ENCODE measurements at regions not wholly inside any gene's neighbourhood (a gene's known extent, or its start where the extent isn't known, plus 50 kb on each side); places are given as distances from the start of the nearest gene placed in this dataset.
"Not testable (repeated sequence)": the region's sequence is repeated elsewhere in the genome, so short reads cannot be mapped to it uniquely, and the experiment has no call there.

GRCh38 chr6:104462811-104463599 is 396.7 kb downstream of the HACE1 start:
- WGBS, 2 donors: 54 to 55% methylated on average over 6 of the region's 6 CpGs

GRCh38 chr6:104460738-104461483 is 398.8 kb downstream of the HACE1 start:
- Histone ChIP-seq H3K27ac (ENCODE audit: low read depth in 2 of 2, low read length in 1 of 2) (no peak overlapping the region), H3K4me3 (ENCODE audit: low read depth in 1 of 2, low read length in 2 of 2) (no peak overlapping the region), H3K9me3 (ENCODE audit: control insufficient read depth in 2 of 2, insufficient read depth in 1 of 2, low read depth in 1 of 2, low read length in 1 of 2) (no peaks in the 10 kb centered on the region), H3K4me1 (ENCODE audit: control insufficient read depth in 2 of 2, insufficient read depth in 2 of 2, low read length in 1 of 2) (no peaks in the 10 kb centered on the region), H3K36me3 (ENCODE audit: control insufficient read depth in 2 of 2, insufficient read depth in 2 of 2, low read length in 1 of 2) (no peaks in the 10 kb centered on the region), H3K27me3 (ENCODE audit: control insufficient read depth in 1 of 2, insufficient read depth in 2 of 2, low read length in 2 of 2) (no peaks in the 10 kb centered on the region)
- 41 to 60% methylated on average over 2 of the region's 2 CpGs for WGBS, 2 donors

More at GRCh38 chr6:104462811-104463599, 396.7 kb downstream of the HACE1 start:
- H3K4me1 ChIP-seq (ENCODE audit: control insufficient read depth in 2 of 2, insufficient read depth in 2 of 2, low read length in 1 of 2): no peaks in the 10 kb centered on the region
- no peaks in the 10 kb centered on the region for H3K36me3 ChIP-seq (ENCODE audit: control insufficient read depth in 2 of 2, insufficient read depth in 2 of 2, low read length in 1 of 2)
- no peak overlapping the region for H3K4me3 ChIP-seq (ENCODE audit: low read depth in 1 of 2, low read length in 2 of 2)
- no peaks in the 10 kb centered on the region for H3K9me3 ChIP-seq (ENCODE audit: control insufficient read depth in 2 of 2, insufficient read depth in 1 of 2, low read depth in 1 of 2, low read length in 1 of 2)
- H3K27ac ChIP-seq (ENCODE audit: low read depth in 2 of 2, low read length in 1 of 2): no peak overlapping the region
- H3K27me3 ChIP-seq (ENCODE audit: control insufficient read depth in 1 of 2, insufficient read depth in 2 of 2, low read length in 2 of 2): no peaks in the 10 kb centered on the region

- Histone ChIP-seq H3K36me3 (ENCODE audit: control insufficient read depth in 2 of 2, insufficient read depth in 2 of 2, low read length in 1 of 2) (no peaks in the 10 kb centered on the region), H3K4me1 (ENCODE audit: control insufficient read depth in 2 of 2, insufficient read depth in 2 of 2, low read length in 1 of 2) (no peaks in the 10 kb centered on the region), H3K4me3 (ENCODE audit: low read depth in 1 of 2, low read length in 2 of 2) (no peak overlapping the region), H3K9me3 (ENCODE audit: control insufficient read depth in 2 of 2, insufficient read depth in 1 of 2, low read depth in 1 of 2, low read length in 1 of 2) (no peaks in the 10 kb centered on the region), H3K27ac (ENCODE audit: low read depth in 2 of 2, low read length in 1 of 2) (no peak overlapping the region), H3K27me3 (ENCODE audit: control insufficient read depth in 1 of 2, insufficient read depth in 2 of 2, low read length in 2 of 2) (no peaks in the 10 kb centered on the region)
- 81 to 85% methylated on average over 1 of the region's 1 CpG for WGBS, 2 donors
Observed at GRCh38 chr6:104459543-104459942, 400.2 kb downstream of the HACE1 start.

GRCh38 chr6:104449918-104450317 is 409.8 kb downstream of the HACE1 start:
- Histone ChIP-seq H3K36me3 (ENCODE audit: control insufficient read depth in 2 of 2, insufficient read depth in 2 of 2, low read length in 1 of 2) (no peaks in the 10 kb centered on the region), H3K4me1 (ENCODE audit: control insufficient read depth in 2 of 2, insufficient read depth in 2 of 2, low read length in 1 of 2) (no peaks in the 10 kb centered on the region), H3K27ac (ENCODE audit: low read depth in 2 of 2, low read length in 1 of 2) (no peak overlapping the region), H3K9me3 (ENCODE audit: control insufficient read depth in 2 of 2, insufficient read depth in 1 of 2, low read depth in 1 of 2, low read length in 1 of 2) (peaks cover 2 to 3% of the 10 kb centered on the region in 2 donors), H3K4me3 (ENCODE audit: low read depth in 1 of 2, low read length in 2 of 2) (no peak overlapping the region), H3K27me3 (ENCODE audit: control insufficient read depth in 1 of 2, insufficient read depth in 2 of 2, low read length in 2 of 2) (no peaks in the 10 kb centered on the region)
- 27 to 33% methylated on average over 1 of the region's 1 CpG for WGBS, 2 donors

- H3K36me3 ChIP-seq (ENCODE audit: control insufficient read depth in 2 of 2, insufficient read depth in 2 of 2, low read length in 1 of 2); H3K9me3 ChIP-seq (ENCODE audit: control insufficient read depth in 2 of 2, insufficient read depth in 1 of 2, low read depth in 1 of 2, low read length in 1 of 2); H3K27ac ChIP-seq (ENCODE audit: low read depth in 2 of 2, low read length in 1 of 2); H3K27me3 ChIP-seq (ENCODE audit: control insufficient read depth in 1 of 2, insufficient read depth in 2 of 2, low read length in 2 of 2); H3K4me3 ChIP-seq (ENCODE audit: low read depth in 1 of 2, low read length in 2 of 2); H3K4me1 ChIP-seq (ENCODE audit: control insufficient read depth in 2 of 2, insufficient read depth in 2 of 2, low read length in 1 of 2): not testable (repeated sequence)
- WGBS, 2 donors: 94 to 95% methylated on average over 41 to 45 of the region's 45 CpGs
Observed at GRCh38 chr6:104446101-104447080, 413.3 kb downstream of the HACE1 start.

- no peaks in the 10 kb centered on the region for H3K9me3 ChIP-seq (ENCODE audit: control insufficient read depth in 2 of 2, insufficient read depth in 1 of 2, low read depth in 1 of 2, low read length in 1 of 2)
- WGBS, 2 donors: 58 to 61% methylated on average over 2 of the region's 2 CpGs
- H3K27ac ChIP-seq (ENCODE audit: low read depth in 2 of 2, low read length in 1 of 2): no peak overlapping the region
- H3K4me1 ChIP-seq (ENCODE audit: control insufficient read depth in 2 of 2, insufficient read depth in 2 of 2, low read length in 1 of 2): no peaks in the 10 kb centered on the region
- H3K36me3 ChIP-seq (ENCODE audit: control insufficient read depth in 2 of 2, insufficient read depth in 2 of 2, low read length in 1 of 2): no peaks in the 10 kb centered on the region
- H3K27me3 ChIP-seq (ENCODE audit: control insufficient read depth in 1 of 2, insufficient read depth in 2 of 2, low read length in 2 of 2): no peaks in the 10 kb centered on the region
- H3K4me3 ChIP-seq (ENCODE audit: low read depth in 1 of 2, low read length in 2 of 2): no peak overlapping the region
Observed at GRCh38 chr6:104434519-104434918, 425.2 kb downstream of the HACE1 start.

- Histone ChIP-seq H3K27me3 (ENCODE audit: control insufficient read depth in 1 of 2, insufficient read depth in 2 of 2, low read length in 2 of 2) (no peaks in the 10 kb centered on the region), H3K36me3 (ENCODE audit: control insufficient read depth in 2 of 2, insufficient read depth in 2 of 2, low read length in 1 of 2) (no peaks in the 10 kb centered on the region), H3K27ac (ENCODE audit: low read depth in 2 of 2, low read length in 1 of 2) (no peak overlapping the region), H3K4me3 (ENCODE audit: low read depth in 1 of 2, low read length in 2 of 2) (no peak overlapping the region), H3K9me3 (ENCODE audit: control insufficient read depth in 2 of 2, insufficient read depth in 1 of 2, low read depth in 1 of 2, low read length in 1 of 2) (peaks cover 0 to 3% of the 10 kb centered on the region in 2 donors), H3K4me1 (ENCODE audit: control insufficient read depth in 2 of 2, insufficient read depth in 2 of 2, low read length in 1 of 2) (no peaks in the 10 kb centered on the region)
- WGBS, 2 donors: 76 to 81% methylated on average over 3 of the region's 3 CpGs
Observed at GRCh38 chr6:104431096-104431495, 428.6 kb downstream of the HACE1 start.

- H3K36me3 ChIP-seq (ENCODE audit: control insufficient read depth in 2 of 2, insufficient read depth in 2 of 2, low read length in 1 of 2): no peaks in the 10 kb centered on the region
- 25 to 28% methylated on average over 1 of the region's 1 CpG for WGBS, 2 donors
- no peaks in the 10 kb centered on the region for H3K4me1 ChIP-seq (ENCODE audit: control insufficient read depth in 2 of 2, insufficient read depth in 2 of 2, low read length in 1 of 2)
- H3K27me3 ChIP-seq (ENCODE audit: control insufficient read depth in 1 of 2, insufficient read depth in 2 of 2, low read length in 2 of 2): no peaks in the 10 kb centered on the region
- H3K4me3 ChIP-seq (ENCODE audit: low read depth in 1 of 2, low read length in 2 of 2): no peak overlapping the region
- peaks cover 0 to 3% of the 10 kb centered on the region in 2 donors for H3K9me3 ChIP-seq (ENCODE audit: control insufficient read depth in 2 of 2, insufficient read depth in 1 of 2, low read depth in 1 of 2, low read length in 1 of 2)
- no peak overlapping the region for H3K27ac ChIP-seq (ENCODE audit: low read depth in 2 of 2, low read length in 1 of 2)
Observed at GRCh38 chr6:104428184-104428583, 431.5 kb downstream of the HACE1 start.

- no peak overlapping the region for H3K4me3 ChIP-seq (ENCODE audit: low read depth in 1 of 2, low read length in 2 of 2)
- H3K27ac ChIP-seq (ENCODE audit: low read depth in 2 of 2, low read length in 1 of 2): no peak overlapping the region
- no peaks in the 10 kb centered on the region for H3K36me3 ChIP-seq (ENCODE audit: control insufficient read depth in 2 of 2, insufficient read depth in 2 of 2, low read length in 1 of 2)
- WGBS, 2 donors: 75 to 85% methylated on average over 2 of the region's 2 CpGs
- H3K27me3 ChIP-seq (ENCODE audit: control insufficient read depth in 1 of 2, insufficient read depth in 2 of 2, low read length in 2 of 2): no peaks in the 10 kb centered on the region
- H3K4me1 ChIP-seq (ENCODE audit: control insufficient read depth in 2 of 2, insufficient read depth in 2 of 2, low read length in 1 of 2): no peaks in the 10 kb centered on the region
- peaks cover 0 to 3% of the 10 kb centered on the region in 2 donors for H3K9me3 ChIP-seq (ENCODE audit: control insufficient read depth in 2 of 2, insufficient read depth in 1 of 2, low read depth in 1 of 2, low read length in 1 of 2)
Observed at GRCh38 chr6:104423691-104424090, 436.0 kb downstream of the HACE1 start.
